ENCODE measurements at regions not wholly inside any gene's neighbourhood (a gene's known extent, or its start where the extent isn't known, plus 50 kb on each side); places are given as distances from the start of the nearest gene placed in this dataset.

GRCh38 chr20:54981175-54981574 is 505.8 kb downstream of the DOK5 start:
- TF ChIP-seq, protein P1, sequence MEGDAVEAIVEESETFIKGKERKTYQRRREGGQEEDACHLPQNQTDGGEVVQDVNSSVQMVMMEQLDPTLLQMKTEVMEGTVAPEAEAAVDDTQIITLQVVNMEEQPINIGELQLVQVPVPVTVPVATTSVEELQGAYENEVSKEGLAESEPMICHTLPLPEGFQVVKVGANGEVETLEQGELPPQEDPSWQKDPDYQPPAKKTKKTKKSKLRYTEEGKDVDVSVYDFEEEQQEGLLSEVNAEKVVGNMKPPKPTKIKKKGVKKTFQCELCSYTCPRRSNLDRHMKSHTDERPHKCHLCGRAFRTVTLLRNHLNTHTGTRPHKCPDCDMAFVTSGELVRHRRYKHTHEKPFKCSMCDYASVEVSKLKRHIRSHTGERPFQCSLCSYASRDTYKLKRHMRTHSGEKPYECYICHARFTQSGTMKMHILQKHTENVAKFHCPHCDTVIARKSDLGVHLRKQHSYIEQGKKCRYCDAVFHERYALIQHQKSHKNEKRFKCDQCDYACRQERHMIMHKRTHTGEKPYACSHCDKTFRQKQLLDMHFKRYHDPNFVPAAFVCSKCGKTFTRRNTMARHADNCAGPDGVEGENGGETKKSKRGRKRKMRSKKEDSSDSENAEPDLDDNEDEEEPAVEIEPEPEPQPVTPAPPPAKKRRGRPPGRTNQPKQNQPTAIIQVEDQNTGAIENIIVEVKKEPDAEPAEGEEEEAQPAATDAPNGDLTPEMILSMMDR (IDR thresholded peaks at IDR 0.05; ENCODE audit: insufficient read depth, low read length, poor library complexity, severe bottlenecking), result no peak
- no peaks in the 10 kb centered on the region for H3K27me3 ChIP-seq (replicated peaks; ENCODE audit: control insufficient read depth, insufficient read depth, low read length)
- DNase-seq (ENCODE audit: extremely low read depth, insufficient read length), result no peak
- no peak overlapping the region for H3K4me3 ChIP-seq (replicated peaks; ENCODE audit: low read depth, low read length)
- no peaks in the 10 kb centered on the region for H3K36me3 ChIP-seq (ENCODE audit: control insufficient read depth, insufficient read depth, low read length)

- peak; percentile 11 for DNase-seq (ENCODE audit: extremely low read depth, insufficient read length)
- TF ChIP-seq, protein P1 (IDR thresholded peaks at IDR 0.05; ENCODE audit: insufficient read depth, low read length, poor library complexity, severe bottlenecking), result peak; percentile 22
- H3K36me3 ChIP-seq (ENCODE audit: control insufficient read depth, insufficient read depth, low read length), result no peaks in the 10 kb centered on the region
- H3K27me3 ChIP-seq (replicated peaks; ENCODE audit: control insufficient read depth, insufficient read depth, low read length), result no peaks in the 10 kb centered on the region
- H3K4me3 ChIP-seq (replicated peaks; ENCODE audit: low read depth, low read length), result no peak overlapping the region
Measured at GRCh38 chr20:54980103-54980960, 504.9 kb downstream of the DOK5 start.

GRCh38 chr20:54950304-54950703 is 474.9 kb downstream of the DOK5 start:
- Histone ChIP-seq H3K4me3 (replicated peaks; ENCODE audit: low read depth, low read length) (no peak overlapping the region), H3K36me3 (ENCODE audit: control insufficient read depth, insufficient read depth, low read length) (no peaks in the 10 kb centered on the region), H3K27me3 (replicated peaks; ENCODE audit: control insufficient read depth, insufficient read depth, low read length) (no peaks in the 10 kb centered on the region)
- TF ChIP-seq, protein P1 (IDR thresholded peaks at IDR 0.05; ENCODE audit: insufficient read depth, low read length, poor library complexity, severe bottlenecking), result no peak
- no peak for DNase-seq (ENCODE audit: extremely low read depth, insufficient read length)

- H3K4me3 ChIP-seq (replicated peaks; ENCODE audit: low read depth, low read length), result no peak overlapping the region
- TF ChIP-seq, protein P1 (IDR thresholded peaks at IDR 0.05; ENCODE audit: insufficient read depth, low read length, poor library complexity, severe bottlenecking), result no peak
- no peak for DNase-seq (ENCODE audit: extremely low read depth, insufficient read length)
- H3K36me3 ChIP-seq (ENCODE audit: control insufficient read depth, insufficient read depth, low read length), result no peaks in the 10 kb centered on the region
- H3K27me3 ChIP-seq (replicated peaks; ENCODE audit: control insufficient read depth, insufficient read depth, low read length), result no peaks in the 10 kb centered on the region
Measured at GRCh38 chr20:54941666-54942065, 466.3 kb downstream of the DOK5 start.

DNA sequence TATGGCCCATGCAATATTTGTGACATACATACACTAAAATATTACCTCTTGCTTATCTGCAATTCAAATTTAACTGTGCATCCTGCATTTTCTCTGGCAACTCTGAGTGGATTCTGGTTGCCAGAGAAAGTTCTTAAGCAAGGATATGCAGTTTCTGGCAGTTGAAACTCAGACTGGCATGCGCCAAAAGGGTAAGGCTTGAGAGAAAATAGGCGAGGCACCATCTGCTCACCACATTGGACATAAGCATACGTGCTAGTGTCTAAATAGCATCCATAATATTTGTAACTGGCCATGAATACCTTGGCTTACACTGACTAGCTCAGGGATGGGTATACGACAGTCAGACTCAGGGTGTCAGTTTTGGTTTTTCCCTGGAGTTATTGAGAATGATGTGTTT is 465.1 kb downstream of the DOK5 start:
- Histone ChIP-seq H3K4me3 (replicated peaks; ENCODE audit: low read depth, low read length) (no peak overlapping the region), H3K36me3 (ENCODE audit: control insufficient read depth, insufficient read depth, low read length) (no peaks in the 10 kb centered on the region), H3K27me3 (replicated peaks; ENCODE audit: control insufficient read depth, insufficient read depth, low read length) (no peaks in the 10 kb centered on the region)
- no peak for DNase-seq (ENCODE audit: extremely low read depth, insufficient read length)
- TF ChIP-seq, protein P1 (IDR thresholded peaks at IDR 0.05; ENCODE audit: insufficient read depth, low read length, poor library complexity, severe bottlenecking), result no peak
